Lower lobe of right lung (tissue), 2 donors: ENCODE measurements at regions not wholly inside any gene's neighbourhood (a gene's known extent, or its start where the extent isn't known, plus 50 kb on each side); places are given as distances from the start of the nearest gene placed in this dataset.

Source experiments
- ATAC-seq, 2 donors: fragments of 200-7000 bp; cut with Tn5 transposase; one replicate each; pipeline ENCODE4 v1.9.1; 2020 to 2022; ENCODE audit warnings: mild to moderate bottlenecking in 2 of 2, moderate library complexity in 2 of 2
- DNase-seq: peaks from one replicate; pipeline ENCODE4 v3.0.0-alpha.2; 2020
- H3K27ac ChIP-seq: fragments of 200-600 bp; one replicate; pipeline ENCODE4 v1.8.0; 2022
- H3K27me3 ChIP-seq: fragments of 200-600 bp; one replicate; pipeline ENCODE4 v1.8.0; 2022; ENCODE audit warnings: low read depth
- H3K36me3 ChIP-seq: fragments of 200-600 bp; one replicate; pipeline ENCODE4 v1.8.0; 2022; ENCODE audit warnings: mild to moderate bottlenecking
- H3K4me1 ChIP-seq: fragments of 200-600 bp; one replicate; pipeline ENCODE4 v1.8.0; 2022
- H3K4me3 ChIP-seq: fragments of 200-600 bp; one replicate; pipeline ENCODE4 v1.8.0; 2022; ENCODE audit warnings: mild to moderate bottlenecking
- H3K9me3 ChIP-seq: fragments of 200-600 bp; one replicate; pipeline ENCODE4 v1.8.0; 2022
- intact Hi-C: fragments of 100-400 bp; cut with DNase I; formaldehyde crosslinking; loops from one replicate; pipeline ENCODE4 v1.11.0; 2022
- TF ChIP-seq, protein P1 (sequence below): fragments of 200-600 bp; IDR thresholded peaks from one replicate; pipeline ENCODE4 v1.8.0; 2022; ENCODE audit warnings: antibody characterized with exemption, mild to moderate bottlenecking
- donor health status: DM: no; HTN: yes; CAD: no; lungs with severe emphysema.

DNA sequence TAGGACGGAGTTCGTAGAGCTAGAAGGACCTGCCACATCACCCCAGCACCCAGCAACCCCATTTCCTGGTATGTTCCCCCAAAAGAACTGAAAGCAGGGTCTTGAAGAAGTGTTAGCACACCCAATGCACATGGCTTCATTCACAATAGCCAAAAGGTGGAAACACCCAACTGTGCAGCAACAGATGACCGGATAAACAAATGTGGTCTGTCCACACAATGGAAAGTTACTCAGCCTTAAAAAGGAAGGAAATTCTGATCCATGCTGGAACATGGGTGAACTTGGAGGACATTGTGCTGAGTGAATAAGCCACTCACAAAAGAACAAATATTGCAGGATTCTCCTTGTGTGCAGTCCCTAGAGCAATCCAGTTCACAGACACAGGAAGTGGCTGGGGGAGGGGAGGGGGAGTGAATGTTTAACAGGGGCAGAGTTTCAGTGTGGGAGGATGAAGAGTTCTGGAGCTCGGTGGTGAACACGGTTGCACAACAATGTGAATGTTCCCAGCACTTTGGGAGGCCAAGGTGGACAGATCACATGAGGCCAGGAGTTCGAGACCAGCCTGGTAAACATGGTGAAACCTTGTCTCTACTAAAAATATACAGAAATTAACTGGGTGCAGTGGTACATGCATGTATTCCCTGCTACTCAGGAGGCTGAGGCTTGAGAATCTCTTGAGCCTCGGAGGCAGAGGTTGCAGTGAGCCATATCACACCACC lies 157.5 kb downstream of the NUP210 start:
- TF ChIP-seq, protein P1, sequence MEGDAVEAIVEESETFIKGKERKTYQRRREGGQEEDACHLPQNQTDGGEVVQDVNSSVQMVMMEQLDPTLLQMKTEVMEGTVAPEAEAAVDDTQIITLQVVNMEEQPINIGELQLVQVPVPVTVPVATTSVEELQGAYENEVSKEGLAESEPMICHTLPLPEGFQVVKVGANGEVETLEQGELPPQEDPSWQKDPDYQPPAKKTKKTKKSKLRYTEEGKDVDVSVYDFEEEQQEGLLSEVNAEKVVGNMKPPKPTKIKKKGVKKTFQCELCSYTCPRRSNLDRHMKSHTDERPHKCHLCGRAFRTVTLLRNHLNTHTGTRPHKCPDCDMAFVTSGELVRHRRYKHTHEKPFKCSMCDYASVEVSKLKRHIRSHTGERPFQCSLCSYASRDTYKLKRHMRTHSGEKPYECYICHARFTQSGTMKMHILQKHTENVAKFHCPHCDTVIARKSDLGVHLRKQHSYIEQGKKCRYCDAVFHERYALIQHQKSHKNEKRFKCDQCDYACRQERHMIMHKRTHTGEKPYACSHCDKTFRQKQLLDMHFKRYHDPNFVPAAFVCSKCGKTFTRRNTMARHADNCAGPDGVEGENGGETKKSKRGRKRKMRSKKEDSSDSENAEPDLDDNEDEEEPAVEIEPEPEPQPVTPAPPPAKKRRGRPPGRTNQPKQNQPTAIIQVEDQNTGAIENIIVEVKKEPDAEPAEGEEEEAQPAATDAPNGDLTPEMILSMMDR: no peak
- ATAC-seq (peak in 1 of 2 donors; percentile 15), DNase-seq (no peak)
- no peaks in the 10 kb centered on the region for H3K4me1 ChIP-seq
- intact Hi-C loops: no loop called here
- H3K9me3 ChIP-seq: no peaks in the 10 kb centered on the region
- H3K27ac ChIP-seq: no peak overlapping the region
- H3K27me3 ChIP-seq: peaks cover 3% of the 10 kb centered on the region
- H3K4me3 ChIP-seq: no peak overlapping the region
- H3K36me3 ChIP-seq: no peaks in the 10 kb centered on the region

GRCh38 chr3:13261892-13262291 lies 158.2 kb downstream of the NUP210 start:
- H3K27me3 ChIP-seq: peaks cover 3% of the 10 kb centered on the region
- TF ChIP-seq, protein P1: no peak
- no peaks in the 10 kb centered on the region for H3K9me3 ChIP-seq
- no peak overlapping the region for H3K27ac ChIP-seq
- intact Hi-C loops: no loop called here
- DNase-seq (no peak), ATAC-seq (no peak)
- H3K4me3 ChIP-seq: no peak overlapping the region
- no peaks in the 10 kb centered on the region for H3K36me3 ChIP-seq
- no peaks in the 10 kb centered on the region for H3K4me1 ChIP-seq

DNA sequence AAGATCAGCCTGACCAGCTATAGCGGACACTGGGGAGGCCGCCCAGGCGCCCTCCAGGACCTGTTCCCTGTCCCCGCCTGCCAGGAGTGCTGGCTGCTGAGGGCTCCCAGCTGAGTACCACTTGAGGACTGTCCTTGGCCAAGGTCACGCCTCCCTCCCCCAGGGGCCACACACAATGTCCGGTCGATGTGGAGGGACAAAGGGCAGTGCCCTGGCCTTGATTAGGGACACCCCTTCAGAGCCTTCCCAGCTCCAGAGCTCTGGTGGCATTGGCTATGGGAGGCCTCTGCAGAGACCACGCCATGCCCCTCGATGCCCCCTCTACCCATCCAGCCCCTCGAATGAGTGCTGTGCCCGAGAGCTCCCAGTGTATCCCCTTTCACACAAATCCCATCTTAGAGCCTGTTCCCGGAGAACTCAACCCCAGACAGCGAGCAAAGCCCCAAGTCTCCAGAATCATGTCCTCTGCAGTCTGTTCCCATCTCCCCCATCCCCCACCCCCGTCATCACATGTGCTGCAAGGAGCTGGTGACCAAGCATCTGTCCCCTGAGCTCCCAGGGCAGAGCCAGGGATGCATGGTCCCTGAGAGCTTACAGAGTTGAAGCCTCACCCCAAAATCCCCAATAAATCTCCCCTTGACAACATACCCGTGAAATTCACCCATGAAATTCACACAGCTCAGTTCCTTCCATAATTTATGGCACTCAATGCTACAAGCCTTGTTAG lies 158.9 kb downstream of the NUP210 start:
- TF ChIP-seq, protein P1: no peak
- no peak overlapping the region for H3K4me3 ChIP-seq
- DNase-seq (no peak), ATAC-seq (peak in 1 of 2 donors; percentile 10)
- H3K36me3 ChIP-seq: no peaks in the 10 kb centered on the region
- no peaks in the 10 kb centered on the region for H3K4me1 ChIP-seq
- H3K27me3 ChIP-seq: peaks cover 3% of the 10 kb centered on the region
- H3K9me3 ChIP-seq: no peaks in the 10 kb centered on the region
- no peak overlapping the region for H3K27ac ChIP-seq
- intact Hi-C loops: no loop called here

DNA sequence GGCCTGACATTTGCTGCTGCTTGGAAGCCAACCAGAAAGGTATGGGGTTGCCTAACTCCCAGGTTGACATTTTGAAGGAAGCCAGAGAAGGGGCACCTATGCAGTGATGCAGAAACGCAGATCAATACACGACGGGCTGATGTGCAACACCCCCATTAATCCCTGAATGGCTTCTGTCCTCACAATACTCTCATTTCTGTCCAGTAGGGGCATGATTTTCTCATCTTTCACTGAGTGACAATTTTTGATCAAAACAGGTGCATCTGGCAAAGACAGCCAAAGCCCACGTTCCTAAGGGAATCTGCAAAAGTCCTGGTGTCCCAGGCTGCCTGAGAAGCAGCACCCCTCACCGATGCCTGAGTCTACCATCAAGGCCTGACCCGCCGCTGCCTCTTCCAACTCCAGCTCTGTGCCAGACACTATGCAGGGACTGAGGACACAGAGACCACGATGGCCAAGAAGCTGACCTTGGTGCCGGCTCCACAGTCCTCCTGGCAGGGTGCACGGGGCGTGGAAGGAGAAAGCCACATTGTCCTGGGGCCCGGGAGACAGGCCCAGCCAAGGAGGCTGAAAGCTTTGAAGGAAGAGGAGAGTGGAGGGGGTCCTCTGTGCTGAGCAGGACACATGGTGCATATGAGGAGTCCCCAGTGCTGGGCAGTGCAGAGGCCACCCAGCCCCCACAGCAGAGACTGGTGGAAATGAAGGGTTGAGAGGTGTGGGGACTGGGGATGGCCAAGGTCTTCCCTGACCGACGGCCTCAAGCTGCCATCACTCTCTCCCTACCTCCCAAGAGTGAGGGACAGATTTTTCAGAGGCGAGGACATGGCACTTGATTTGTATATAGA lies 159.6 kb downstream of the NUP210 start:
- Histone ChIP-seq H3K4me1 (no peaks in the 10 kb centered on the region), H3K4me3 (no peak overlapping the region), H3K9me3 (no peaks in the 10 kb centered on the region), H3K27me3 (peaks cover 3% of the 10 kb centered on the region), H3K27ac (no peak overlapping the region), H3K36me3 (no peaks in the 10 kb centered on the region)
- DNase-seq: no peak
- intact Hi-C loops: no loop called here
- TF ChIP-seq, protein P1: no peak
- no peak for ATAC-seq

GRCh38 chr3:13259831-13260230 lies 160.3 kb downstream of the NUP210 start:
- H3K36me3 ChIP-seq: no peaks in the 10 kb centered on the region
- no peak overlapping the region for H3K27ac ChIP-seq
- TF ChIP-seq, protein P1: no peak
- DNase-seq: no peak
- no peak for ATAC-seq
- no peaks in the 10 kb centered on the region for H3K9me3 ChIP-seq
- intact Hi-C loops: no loop called here
- H3K4me3 ChIP-seq: no peak overlapping the region
- no peaks in the 10 kb centered on the region for H3K27me3 ChIP-seq
- H3K4me1 ChIP-seq: no peaks in the 10 kb centered on the region
